ENCODE measurements at regions not wholly inside any gene's neighbourhood (a gene's known extent, or its start where the extent isn't known, plus 50 kb on each side); places are given as distances from the start of the nearest gene placed in this dataset.

- H3F3A ChIP-seq (ENCODE audit: control insufficient read depth, insufficient read depth), result no peaks in the 10 kb centered on the region
- H3K9me2 ChIP-seq (replicated peaks; ENCODE audit: control insufficient read depth, low read length), result no peaks in the 10 kb centered on the region
- no peak for TF ChIP-seq EZH2phosphoT487 (IDR thresholded peaks at IDR 0.05; ENCODE audit: borderline replicate concordance, low read length)
- no peak for TF ChIP-seq CTCF (IDR thresholded peaks at IDR 0.05; ENCODE audit: low read depth, low read length, poor library complexity, severe bottlenecking)
- no peak overlapping the region for H3K27ac ChIP-seq (ENCODE audit: low read depth, low read length)
- H3K4me2 ChIP-seq (ENCODE audit: low read length), result no peak overlapping the region
- H3K4me1 ChIP-seq (ENCODE audit: control insufficient read depth, low read length), result no peaks in the 10 kb centered on the region
- no peak overlapping the region for H3K4me3 ChIP-seq (ENCODE audit: low read length)
- no peaks in the 10 kb centered on the region for H3K79me2 ChIP-seq (ENCODE audit: control insufficient read depth, low read length)
- no peaks in the 10 kb centered on the region for H3K9me3 ChIP-seq (ENCODE audit: control insufficient read depth, insufficient read depth, low read length)
- H3K27me3 ChIP-seq (ENCODE audit: control insufficient read depth, low read length), result peaks cover 4% of the 10 kb centered on the region
- H3K36me3 ChIP-seq (ENCODE audit: control insufficient read depth, low read length), result no peaks in the 10 kb centered on the region
- no peaks in the 10 kb centered on the region for H4K20me1 ChIP-seq (ENCODE audit: control insufficient read depth, insufficient read depth, low read depth, low read length)
Measured at GRCh38 chr12:13546231-13546630, 349.7 kb downstream of the EMP1 start.

GRCh38 chr12:13539051-13539450, 342.5 kb downstream of the EMP1 start:
- H3F3A ChIP-seq (ENCODE audit: control insufficient read depth, insufficient read depth), result no peaks in the 10 kb centered on the region
- H3K79me2 ChIP-seq (ENCODE audit: control insufficient read depth, low read length), result no peaks in the 10 kb centered on the region
- no peaks in the 10 kb centered on the region for H3K27me3 ChIP-seq (ENCODE audit: control insufficient read depth, low read length)

GRCh38 chr12:13538136-13538535, 341.6 kb downstream of the EMP1 start:
- H3K27me3 ChIP-seq (ENCODE audit: control insufficient read depth, low read length), result no peaks in the 10 kb centered on the region
- H3K4me3 ChIP-seq (ENCODE audit: low read length), result no peak overlapping the region
- H3F3A ChIP-seq (ENCODE audit: control insufficient read depth, insufficient read depth), result no peaks in the 10 kb centered on the region
- no peaks in the 10 kb centered on the region for H4K20me1 ChIP-seq (ENCODE audit: control insufficient read depth, insufficient read depth, low read depth, low read length)
- no peaks in the 10 kb centered on the region for H3K9me3 ChIP-seq (ENCODE audit: control insufficient read depth, insufficient read depth, low read length)
- H3K79me2 ChIP-seq (ENCODE audit: control insufficient read depth, low read length), result no peaks in the 10 kb centered on the region
- no peak overlapping the region for H3K27ac ChIP-seq (ENCODE audit: low read depth, low read length)
- H3K4me2 ChIP-seq (ENCODE audit: low read length), result no peak overlapping the region
- TF ChIP-seq CTCF (IDR thresholded peaks at IDR 0.05; ENCODE audit: low read depth, low read length, poor library complexity, severe bottlenecking) (no peak), EZH2phosphoT487 (IDR thresholded peaks at IDR 0.05; ENCODE audit: borderline replicate concordance, low read length) (no peak)
- no peaks in the 10 kb centered on the region for H3K9me2 ChIP-seq (replicated peaks; ENCODE audit: control insufficient read depth, low read length)
- H3K36me3 ChIP-seq (ENCODE audit: control insufficient read depth, low read length), result no peaks in the 10 kb centered on the region
- H3K4me1 ChIP-seq (ENCODE audit: control insufficient read depth, low read length), result no peaks in the 10 kb centered on the region

More at GRCh38 chr12:13539051-13539450, 342.5 kb downstream of the EMP1 start:
- no peaks in the 10 kb centered on the region for H4K20me1 ChIP-seq (ENCODE audit: control insufficient read depth, insufficient read depth, low read depth, low read length)
- no peak overlapping the region for H3K27ac ChIP-seq (ENCODE audit: low read depth, low read length)
- H3K4me1 ChIP-seq (ENCODE audit: control insufficient read depth, low read length), result no peaks in the 10 kb centered on the region
- no peak overlapping the region for H3K4me3 ChIP-seq (ENCODE audit: low read length)
- no peaks in the 10 kb centered on the region for H3K9me3 ChIP-seq (ENCODE audit: control insufficient read depth, insufficient read depth, low read length)
- no peaks in the 10 kb centered on the region for H3K9me2 ChIP-seq (replicated peaks; ENCODE audit: control insufficient read depth, low read length)
- TF ChIP-seq EZH2phosphoT487 (IDR thresholded peaks at IDR 0.05; ENCODE audit: borderline replicate concordance, low read length), result no peak
- no peak for TF ChIP-seq CTCF (IDR thresholded peaks at IDR 0.05; ENCODE audit: low read depth, low read length, poor library complexity, severe bottlenecking)
- H3K4me2 ChIP-seq (ENCODE audit: low read length), result no peak overlapping the region
- H3K36me3 ChIP-seq (ENCODE audit: control insufficient read depth, low read length), result no peaks in the 10 kb centered on the region

- no peaks in the 10 kb centered on the region for H3K27me3 ChIP-seq (ENCODE audit: control insufficient read depth, low read length)
- no peaks in the 10 kb centered on the region for H3K9me2 ChIP-seq (replicated peaks; ENCODE audit: control insufficient read depth, low read length)
- H3K4me2 ChIP-seq (ENCODE audit: low read length), result no peak overlapping the region
- H3K79me2 ChIP-seq (ENCODE audit: control insufficient read depth, low read length), result no peaks in the 10 kb centered on the region
- TF ChIP-seq EZH2phosphoT487 (IDR thresholded peaks at IDR 0.05; ENCODE audit: borderline replicate concordance, low read length), result no peak
- TF ChIP-seq CTCF (IDR thresholded peaks at IDR 0.05; ENCODE audit: low read depth, low read length, poor library complexity, severe bottlenecking), result no peak
- no peaks in the 10 kb centered on the region for H3K9me3 ChIP-seq (ENCODE audit: control insufficient read depth, insufficient read depth, low read length)
- no peak overlapping the region for H3K4me3 ChIP-seq (ENCODE audit: low read length)
- H3K36me3 ChIP-seq (ENCODE audit: control insufficient read depth, low read length), result no peaks in the 10 kb centered on the region
- no peaks in the 10 kb centered on the region for H4K20me1 ChIP-seq (ENCODE audit: control insufficient read depth, insufficient read depth, low read depth, low read length)
- H3K27ac ChIP-seq (ENCODE audit: low read depth, low read length), result no peak overlapping the region
- H3F3A ChIP-seq (ENCODE audit: control insufficient read depth, insufficient read depth), result no peaks in the 10 kb centered on the region
- H3K4me1 ChIP-seq (ENCODE audit: control insufficient read depth, low read length), result no peaks in the 10 kb centered on the region
Measured at GRCh38 chr12:13537623-13538022, 341.1 kb downstream of the EMP1 start.
